GM18498 (cell line): ENCODE measurements at regions not wholly inside any gene's neighbourhood (a gene's known extent, or its start where the extent isn't known, plus 50 kb on each side); places are given as distances from the start of the nearest gene placed in this dataset.
"Not testable (repeated sequence)": the region's sequence is repeated elsewhere in the genome, so short reads cannot be mapped to it uniquely, and the experiment has no call there.

Experiments
- ATAC-seq: cut with Tn5 transposase; IDR thresholded peaks from one replicate; pipeline ENCODE4 v1.9.1; 2021; ENCODE audit warnings: mild to moderate bottlenecking, moderate library complexity; ENCODE audit not compliant: unreplicated experiment

GRCh38 chr2:65754219-65754618 lies 321.8 kb upstream of the SPRED2 start:
- ATAC-seq: no peak

- no peak for ATAC-seq
Measured at GRCh38 chr2:65751408-65751807, 319.0 kb upstream of the SPRED2 start.

GRCh38 chr2:65749545-65749944 lies 317.1 kb upstream of the SPRED2 start:
- no peak for ATAC-seq

- ATAC-seq: not testable (repeated sequence)
Measured at GRCh38 chr2:65747875-65748274, 315.5 kb upstream of the SPRED2 start.

- ATAC-seq: no peak
Measured at GRCh38 chr2:65746931-65747675, 314.7 kb upstream of the SPRED2 start.

GRCh38 chr2:65744477-65745200 lies 312.2 kb upstream of the SPRED2 start:
- ATAC-seq: no peak

- ATAC-seq: no peak
Measured at GRCh38 chr2:65742977-65743376, 310.6 kb upstream of the SPRED2 start.

GRCh38 chr2:65739927-65740326 lies 307.5 kb upstream of the SPRED2 start:
- no peak for ATAC-seq

- no peak for ATAC-seq
Measured at GRCh38 chr2:65737452-65738011, 305.1 kb upstream of the SPRED2 start.

GRCh38 chr2:65731476-65731875 lies 299.1 kb upstream of the SPRED2 start:
- no peak for ATAC-seq

GRCh38 chr2:65730186-65730585 lies 297.8 kb upstream of the SPRED2 start:
- no peak for ATAC-seq

- ATAC-seq: no peak
Measured at GRCh38 chr2:65729246-65729645, 296.8 kb upstream of the SPRED2 start.

GRCh38 chr2:65728477-65729180 lies 296.2 kb upstream of the SPRED2 start:
- no peak for ATAC-seq

GRCh38 chr2:65727816-65728215 lies 295.4 kb upstream of the SPRED2 start:
- no peak for ATAC-seq

GRCh38 chr2:65727381-65727780 lies 295.0 kb upstream of the SPRED2 start:
- no peak for ATAC-seq

- no peak for ATAC-seq
Measured at GRCh38 chr2:65724752-65725151, 292.4 kb upstream of the SPRED2 start.

- no peak for ATAC-seq
Measured at GRCh38 chr2:65724336-65724735, 291.9 kb upstream of the SPRED2 start.

GRCh38 chr2:65722028-65722778 lies 289.8 kb upstream of the SPRED2 start:
- ATAC-seq: no peak

- ATAC-seq: no peak
Measured at GRCh38 chr2:65716698-65717097, 284.3 kb upstream of the SPRED2 start.

- no peak for ATAC-seq
Measured at GRCh38 chr2:65715323-65715722, 282.9 kb upstream of the SPRED2 start.

GRCh38 chr2:65714866-65715265 lies 282.5 kb upstream of the SPRED2 start:
- ATAC-seq: no peak
